ENCODE measurements at regions not wholly inside any gene's neighbourhood (a gene's known extent, or its start where the extent isn't known, plus 50 kb on each side); places are given as distances from the start of the nearest gene placed in this dataset.

DNA sequence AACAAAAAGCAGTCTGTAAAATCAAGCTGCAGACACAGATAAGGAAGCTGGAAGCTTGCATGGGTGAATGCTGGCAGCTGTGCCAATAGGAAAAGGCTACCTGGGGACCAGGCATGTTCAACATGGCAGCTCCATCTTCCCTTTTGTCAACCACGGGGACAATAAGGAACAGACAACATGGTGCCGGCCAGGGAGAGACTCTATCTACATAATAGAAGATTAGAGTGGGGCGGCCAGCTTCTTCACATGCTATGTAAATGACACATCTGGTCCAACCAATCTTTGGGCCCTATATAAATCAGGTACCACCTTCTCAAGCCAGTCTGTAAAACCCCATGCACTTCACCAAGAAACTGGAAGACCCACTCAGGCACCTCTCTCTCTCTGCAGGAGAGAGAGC is 157.6 kb downstream of the SUDS3 start:
- TF ChIP-seq, protein P1, sequence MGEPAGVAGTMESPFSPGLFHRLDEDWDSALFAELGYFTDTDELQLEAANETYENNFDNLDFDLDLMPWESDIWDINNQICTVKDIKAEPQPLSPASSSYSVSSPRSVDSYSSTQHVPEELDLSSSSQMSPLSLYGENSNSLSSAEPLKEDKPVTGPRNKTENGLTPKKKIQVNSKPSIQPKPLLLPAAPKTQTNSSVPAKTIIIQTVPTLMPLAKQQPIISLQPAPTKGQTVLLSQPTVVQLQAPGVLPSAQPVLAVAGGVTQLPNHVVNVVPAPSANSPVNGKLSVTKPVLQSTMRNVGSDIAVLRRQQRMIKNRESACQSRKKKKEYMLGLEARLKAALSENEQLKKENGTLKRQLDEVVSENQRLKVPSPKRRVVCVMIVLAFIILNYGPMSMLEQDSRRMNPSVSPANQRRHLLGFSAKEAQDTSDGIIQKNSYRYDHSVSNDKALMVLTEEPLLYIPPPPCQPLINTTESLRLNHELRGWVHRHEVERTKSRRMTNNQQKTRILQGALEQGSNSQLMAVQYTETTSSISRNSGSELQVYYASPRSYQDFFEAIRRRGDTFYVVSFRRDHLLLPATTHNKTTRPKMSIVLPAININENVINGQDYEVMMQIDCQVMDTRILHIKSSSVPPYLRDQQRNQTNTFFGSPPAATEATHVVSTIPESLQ (CRISPR knock-in tag; IDR thresholded peaks at IDR 0.05): no peak
- TF ChIP-seq, protein P2, sequence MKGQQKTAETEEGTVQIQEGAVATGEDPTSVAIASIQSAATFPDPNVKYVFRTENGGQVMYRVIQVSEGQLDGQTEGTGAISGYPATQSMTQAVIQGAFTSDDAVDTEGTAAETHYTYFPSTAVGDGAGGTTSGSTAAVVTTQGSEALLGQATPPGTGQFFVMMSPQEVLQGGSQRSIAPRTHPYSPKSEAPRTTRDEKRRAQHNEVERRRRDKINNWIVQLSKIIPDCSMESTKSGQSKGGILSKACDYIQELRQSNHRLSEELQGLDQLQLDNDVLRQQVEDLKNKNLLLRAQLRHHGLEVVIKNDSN (CRISPR knock-in tag; IDR thresholded peaks at IDR 0.05): no peak
- TF ChIP-seq, protein P3, sequence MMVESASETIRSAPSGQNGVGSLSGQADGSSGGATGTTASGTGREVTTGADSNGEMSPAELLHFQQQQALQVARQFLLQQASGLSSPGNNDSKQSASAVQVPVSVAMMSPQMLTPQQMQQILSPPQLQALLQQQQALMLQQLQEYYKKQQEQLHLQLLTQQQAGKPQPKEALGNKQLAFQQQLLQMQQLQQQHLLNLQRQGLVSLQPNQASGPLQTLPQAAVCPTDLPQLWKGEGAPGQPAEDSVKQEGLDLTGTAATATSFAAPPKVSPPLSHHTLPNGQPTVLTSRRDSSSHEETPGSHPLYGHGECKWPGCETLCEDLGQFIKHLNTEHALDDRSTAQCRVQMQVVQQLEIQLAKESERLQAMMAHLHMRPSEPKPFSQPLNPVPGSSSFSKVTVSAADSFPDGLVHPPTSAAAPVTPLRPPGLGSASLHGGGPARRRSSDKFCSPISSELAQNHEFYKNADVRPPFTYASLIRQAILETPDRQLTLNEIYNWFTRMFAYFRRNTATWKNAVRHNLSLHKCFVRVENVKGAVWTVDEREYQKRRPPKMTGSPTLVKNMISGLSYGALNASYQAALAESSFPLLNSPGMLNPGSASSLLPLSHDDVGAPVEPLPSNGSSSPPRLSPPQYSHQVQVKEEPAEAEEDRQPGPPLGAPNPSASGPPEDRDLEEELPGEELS (CRISPR knock-in tag; IDR thresholded peaks at IDR 0.05): no peak
- TF ChIP-seq, protein P4, sequence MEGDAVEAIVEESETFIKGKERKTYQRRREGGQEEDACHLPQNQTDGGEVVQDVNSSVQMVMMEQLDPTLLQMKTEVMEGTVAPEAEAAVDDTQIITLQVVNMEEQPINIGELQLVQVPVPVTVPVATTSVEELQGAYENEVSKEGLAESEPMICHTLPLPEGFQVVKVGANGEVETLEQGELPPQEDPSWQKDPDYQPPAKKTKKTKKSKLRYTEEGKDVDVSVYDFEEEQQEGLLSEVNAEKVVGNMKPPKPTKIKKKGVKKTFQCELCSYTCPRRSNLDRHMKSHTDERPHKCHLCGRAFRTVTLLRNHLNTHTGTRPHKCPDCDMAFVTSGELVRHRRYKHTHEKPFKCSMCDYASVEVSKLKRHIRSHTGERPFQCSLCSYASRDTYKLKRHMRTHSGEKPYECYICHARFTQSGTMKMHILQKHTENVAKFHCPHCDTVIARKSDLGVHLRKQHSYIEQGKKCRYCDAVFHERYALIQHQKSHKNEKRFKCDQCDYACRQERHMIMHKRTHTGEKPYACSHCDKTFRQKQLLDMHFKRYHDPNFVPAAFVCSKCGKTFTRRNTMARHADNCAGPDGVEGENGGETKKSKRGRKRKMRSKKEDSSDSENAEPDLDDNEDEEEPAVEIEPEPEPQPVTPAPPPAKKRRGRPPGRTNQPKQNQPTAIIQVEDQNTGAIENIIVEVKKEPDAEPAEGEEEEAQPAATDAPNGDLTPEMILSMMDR (IDR thresholded peaks at IDR 0.05): no peak
- TF ChIP-seq, protein P5, sequence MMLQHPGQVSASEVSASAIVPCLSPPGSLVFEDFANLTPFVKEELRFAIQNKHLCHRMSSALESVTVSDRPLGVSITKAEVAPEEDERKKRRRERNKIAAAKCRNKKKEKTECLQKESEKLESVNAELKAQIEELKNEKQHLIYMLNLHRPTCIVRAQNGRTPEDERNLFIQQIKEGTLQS (CRISPR knock-in tag; conservative IDR thresholded peaks at IDR 0.05): no peak
- TF ChIP-seq ZNF121 (CRISPR knock-in tag; IDR thresholded peaks at IDR 0.05): no peak
- no peak for TF ChIP-seq SP1 (CRISPR knock-in tag; conservative IDR thresholded peaks at IDR 0.05)
- TF ChIP-seq, protein P6, sequence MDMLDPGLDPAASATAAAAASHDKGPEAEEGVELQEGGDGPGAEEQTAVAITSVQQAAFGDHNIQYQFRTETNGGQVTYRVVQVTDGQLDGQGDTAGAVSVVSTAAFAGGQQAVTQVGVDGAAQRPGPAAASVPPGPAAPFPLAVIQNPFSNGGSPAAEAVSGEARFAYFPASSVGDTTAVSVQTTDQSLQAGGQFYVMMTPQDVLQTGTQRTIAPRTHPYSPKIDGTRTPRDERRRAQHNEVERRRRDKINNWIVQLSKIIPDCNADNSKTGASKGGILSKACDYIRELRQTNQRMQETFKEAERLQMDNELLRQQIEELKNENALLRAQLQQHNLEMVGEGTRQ (CRISPR knock-in tag; IDR thresholded peaks at IDR 0.05): no peak
- no peak for TF ChIP-seq ZNF423 (CRISPR knock-in tag; IDR thresholded peaks at IDR 0.05)
- TF ChIP-seq, protein P7, sequence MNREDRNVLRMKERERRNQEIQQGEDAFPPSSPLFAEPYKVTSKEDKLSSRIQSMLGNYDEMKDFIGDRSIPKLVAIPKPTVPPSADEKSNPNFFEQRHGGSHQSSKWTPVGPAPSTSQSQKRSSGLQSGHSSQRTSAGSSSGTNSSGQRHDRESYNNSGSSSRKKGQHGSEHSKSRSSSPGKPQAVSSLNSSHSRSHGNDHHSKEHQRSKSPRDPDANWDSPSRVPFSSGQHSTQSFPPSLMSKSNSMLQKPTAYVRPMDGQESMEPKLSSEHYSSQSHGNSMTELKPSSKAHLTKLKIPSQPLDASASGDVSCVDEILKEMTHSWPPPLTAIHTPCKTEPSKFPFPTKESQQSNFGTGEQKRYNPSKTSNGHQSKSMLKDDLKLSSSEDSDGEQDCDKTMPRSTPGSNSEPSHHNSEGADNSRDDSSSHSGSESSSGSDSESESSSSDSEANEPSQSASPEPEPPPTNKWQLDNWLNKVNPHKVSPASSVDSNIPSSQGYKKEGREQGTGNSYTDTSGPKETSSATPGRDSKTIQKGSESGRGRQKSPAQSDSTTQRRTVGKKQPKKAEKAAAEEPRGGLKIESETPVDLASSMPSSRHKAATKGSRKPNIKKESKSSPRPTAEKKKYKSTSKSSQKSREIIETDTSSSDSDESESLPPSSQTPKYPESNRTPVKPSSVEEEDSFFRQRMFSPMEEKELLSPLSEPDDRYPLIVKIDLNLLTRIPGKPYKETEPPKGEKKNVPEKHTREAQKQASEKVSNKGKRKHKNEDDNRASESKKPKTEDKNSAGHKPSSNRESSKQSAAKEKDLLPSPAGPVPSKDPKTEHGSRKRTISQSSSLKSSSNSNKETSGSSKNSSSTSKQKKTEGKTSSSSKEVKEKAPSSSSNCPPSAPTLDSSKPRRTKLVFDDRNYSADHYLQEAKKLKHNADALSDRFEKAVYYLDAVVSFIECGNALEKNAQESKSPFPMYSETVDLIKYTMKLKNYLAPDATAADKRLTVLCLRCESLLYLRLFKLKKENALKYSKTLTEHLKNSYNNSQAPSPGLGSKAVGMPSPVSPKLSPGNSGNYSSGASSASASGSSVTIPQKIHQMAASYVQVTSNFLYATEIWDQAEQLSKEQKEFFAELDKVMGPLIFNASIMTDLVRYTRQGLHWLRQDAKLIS (CRISPR knock-in tag; IDR thresholded peaks at IDR 0.05; ENCODE audit: borderline replicate concordance): no peak
- TF ChIP-seq, protein P8, sequence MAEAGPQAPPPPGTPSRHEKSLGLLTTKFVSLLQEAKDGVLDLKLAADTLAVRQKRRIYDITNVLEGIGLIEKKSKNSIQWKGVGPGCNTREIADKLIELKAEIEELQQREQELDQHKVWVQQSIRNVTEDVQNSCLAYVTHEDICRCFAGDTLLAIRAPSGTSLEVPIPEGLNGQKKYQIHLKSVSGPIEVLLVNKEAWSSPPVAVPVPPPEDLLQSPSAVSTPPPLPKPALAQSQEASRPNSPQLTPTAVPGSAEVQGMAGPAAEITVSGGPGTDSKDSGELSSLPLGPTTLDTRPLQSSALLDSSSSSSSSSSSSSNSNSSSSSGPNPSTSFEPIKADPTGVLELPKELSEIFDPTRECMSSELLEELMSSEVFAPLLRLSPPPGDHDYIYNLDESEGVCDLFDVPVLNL (CRISPR knock-in tag; IDR thresholded peaks at IDR 0.05; ENCODE audit: borderline replicate concordance, low read depth): no peak
- TF ChIP-seq ZNF219 (CRISPR knock-in tag; IDR thresholded peaks at IDR 0.05; ENCODE audit: borderline replicate concordance): no peak
- TF ChIP-seq ELF4 (CRISPR knock-in tag; IDR thresholded peaks at IDR 0.05; ENCODE audit: low read depth): no peak
